ENCODE measurements at regions not wholly inside any gene's neighbourhood (a gene's known extent, or its start where the extent isn't known, plus 50 kb on each side); places are given as distances from the start of the nearest gene placed in this dataset.

GRCh38 chr17:34760931-34761495 is 181.6 kb downstream of the TMEM132E start:
- no peak for TF ChIP-seq ZNF274 (IDR thresholded peaks at IDR 0.05; ENCODE audit: low read depth, low read length)
- TF ChIP-seq YY1 (IDR thresholded peaks at IDR 0.05; ENCODE audit: insufficient read depth, insufficient read length) = no peak
- TF ChIP-seq SUZ12 (IDR thresholded peaks at IDR 0.05; ENCODE audit: extremely low read depth, insufficient read depth, insufficient read length) = no peak
